GM23338 (cell line): ENCODE measurements at regions not wholly inside any gene's neighbourhood (a gene's known extent, or its start where the extent isn't known, plus 50 kb on each side); places are given as distances from the start of the nearest gene placed in this dataset.

Experiments used
- ATAC-seq: fragments of 200-7000 bp; cut with Tn5 transposase; 3 replicates; pipeline ENCODE4 v1.9.1; 2020
- DNase-seq: peaks from one replicate; pipeline ENCODE4 v3.0.0-alpha.2; 2015; ENCODE audit warnings: low spot score
- H2AFZ ChIP-seq: fragments of 200-600 bp; sonication (generic); 2 replicates; pipeline ENCODE4 v1.8.0; 2016; ENCODE audit warnings: antibody characterized with exemption, mild to moderate bottlenecking, moderate library complexity
- H3F3A ChIP-seq: fragments of 200-600 bp; sonication (generic); replicated peaks from 2 replicates; pipeline ENCODE4 v1.8.0; 2017; ENCODE audit warnings: antibody characterized with exemption, mixed run types, low read depth
- H3K27ac ChIP-seq: fragments of 200-600 bp; sonication (generic); 2 replicates; pipeline ENCODE4 v1.6.1; 2016; ENCODE audit warnings: low read depth
- H3K27me3 ChIP-seq: fragments of 200-600 bp; sonication (generic); 2 replicates; pipeline ENCODE4 v1.8.0; 2016; ENCODE audit warnings: mild to moderate bottlenecking, mixed run types, moderate library complexity; ENCODE audit not compliant: insufficient read depth
- H3K36me3 ChIP-seq: fragments of 200-600 bp; sonication (generic); 2 replicates; pipeline ENCODE4 v1.8.0; 2016; ENCODE audit warnings: mild to moderate bottlenecking; ENCODE audit not compliant: insufficient read depth
- H3K4me1 ChIP-seq: fragments of 200-600 bp; sonication (generic); 2 replicates; pipeline ENCODE4 v1.8.0; 2016; ENCODE audit warnings: mild to moderate bottlenecking, moderate library complexity; ENCODE audit not compliant: insufficient read depth
- H3K4me2 ChIP-seq: fragments of 200-600 bp; sonication (generic); 2 replicates; pipeline ENCODE4 v1.7.1; 2017; ENCODE audit warnings: mixed run types
- H3K4me3 ChIP-seq: fragments of 200-600 bp; sonication (generic); 2 replicates; pipeline ENCODE4 v1.6.1; 2016; ENCODE audit warnings: mixed run types
- H3K79me2 ChIP-seq: fragments of 200-600 bp; sonication (generic); replicated peaks from 2 replicates; pipeline ENCODE4 v1.8.0; 2017; ENCODE audit warnings: mild to moderate bottlenecking; ENCODE audit not compliant: insufficient read depth
- H3K9me2 ChIP-seq: fragments of 200-600 bp; sonication (generic); 2 replicates; pipeline ENCODE4 v1.8.0; 2017; ENCODE audit not compliant: insufficient read depth
- H4K20me1 ChIP-seq: fragments of 200-600 bp; sonication (generic); replicated peaks from 2 replicates; pipeline ENCODE4 v1.8.0; 2017; ENCODE audit warnings: mild to moderate bottlenecking; ENCODE audit not compliant: insufficient read depth
- H3K27ac Mint-ChIP-seq: 2 replicates; pipeline ENCODE4 v1.8.0; 2020; ENCODE audit warnings: inconsistent platforms, mild to moderate bottlenecking, moderate library complexity, mixed read lengths
- H3K27me3 Mint-ChIP-seq: 3 replicates; pipeline ENCODE4 v1.8.0; 2022; ENCODE audit warnings: low read depth, mild to moderate bottlenecking, moderate library complexity, mixed read lengths, inconsistent platforms; ENCODE audit not compliant: insufficient read depth, poor library complexity
- H3K36me3 Mint-ChIP-seq: 3 replicates; pipeline ENCODE4 v1.8.0; 2021; ENCODE audit warnings: low read depth, mild to moderate bottlenecking, inconsistent platforms, moderate library complexity, mixed read lengths
- H3K4me1 Mint-ChIP-seq: 3 replicates; pipeline ENCODE4 v1.8.0; 2020; ENCODE audit warnings: mild to moderate bottlenecking, inconsistent platforms, mixed read lengths
- H3K4me3 Mint-ChIP-seq: 3 replicates; pipeline ENCODE4 v1.8.0; 2021; ENCODE audit warnings: moderate library complexity, mild to moderate bottlenecking, inconsistent platforms, mixed read lengths
- H3K9me3 Mint-ChIP-seq: 3 replicates; pipeline ENCODE4 v1.8.0; 2020; ENCODE audit warnings: moderate library complexity, mild to moderate bottlenecking, inconsistent platforms, mixed read lengths
- POLR2AphosphoS5 ChIP-seq: IDR thresholded peaks from 2 replicates; pipeline ENCODE4 v1.6.1; 2016; ENCODE audit warnings: antibody characterized with exemption, low read depth
- STAT1 ChIP-seq: IDR thresholded peaks from one replicate; pipeline ENCODE4 v1.6.1; 2016; ENCODE audit warnings: antibody characterized with exemption; ENCODE audit not compliant: unreplicated experiment
- ZNF114 ChIP-seq: fragments of 250-450 bp; sonication (Bioruptor Pico); IDR thresholded peaks from 2 replicates; pipeline ENCODE4 v1.5.0; 2020; ENCODE audit warnings: mild to moderate bottlenecking, moderate library complexity
- ZNF331 ChIP-seq: fragments of 250-450 bp; sonication (Bioruptor Pico); IDR thresholded peaks from 2 replicates; pipeline ENCODE4 v1.5.0; 2020; ENCODE audit warnings: low read depth, mild to moderate bottlenecking, moderate library complexity
- TF ChIP-seq, protein P1 (sequence below): fragments of 250-450 bp; sonication (Bioruptor Pico); IDR thresholded peaks from 2 replicates; pipeline ENCODE4 v1.5.0; 2020; ENCODE audit warnings: mild to moderate bottlenecking, moderate library complexity
- TF ChIP-seq, protein P2 (sequence below): IDR thresholded peaks from one replicate; pipeline ENCODE4 v1.6.1; 2018; ENCODE audit warnings: antibody characterized with exemption; ENCODE audit not compliant: unreplicated experiment

DNA sequence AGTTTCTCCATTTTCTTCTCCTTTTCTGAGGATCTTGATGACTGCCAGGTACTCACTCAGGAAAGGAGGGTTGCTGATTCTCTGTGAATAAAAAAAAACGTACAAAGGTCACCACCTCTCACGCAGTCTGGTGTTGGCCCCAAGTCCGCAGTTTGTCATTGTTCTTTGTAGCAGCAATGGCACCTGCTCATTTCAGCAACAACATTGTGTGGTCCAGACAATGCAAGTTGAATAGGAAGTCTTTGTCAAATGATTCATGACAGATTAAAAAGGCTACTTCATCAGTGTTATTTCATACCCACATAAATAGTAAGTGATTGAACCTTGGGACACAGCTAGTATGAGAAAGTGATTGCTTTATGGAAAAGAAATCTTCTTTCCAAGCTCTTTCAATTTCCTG, 653.5 kb upstream of the MGMT start:
- Histone ChIP-seq H3K36me3 (no peaks in the 10 kb centered on the region), H3K79me2 (no peaks in the 10 kb centered on the region), H4K20me1 (no peaks in the 10 kb centered on the region), H2AFZ (no peak overlapping the region), H3K9me2 (peaks cover 6% of the 10 kb centered on the region; the same call in 1 of the 2 replicates), H3K4me2 (no peak overlapping the region), H3K27ac (no peak overlapping the region), H3K4me3 (no peak overlapping the region), H3F3A (no peaks in the 10 kb centered on the region), H3K4me1 (no peaks in the 10 kb centered on the region), H3K27me3 (no peaks in the 10 kb centered on the region)
- H3K4me1 Mint-ChIP-seq, result peaks cover 9% of the 10 kb centered on the region
- H3K27me3 Mint-ChIP-seq, result peaks cover 12% of the 10 kb centered on the region
- DNase-seq (no peak), ATAC-seq (no peak)
- H3K9me3 Mint-ChIP-seq, result no peaks in the 10 kb centered on the region
- TF ChIP-seq ZNF331 (CRISPR knock-in tag) (no peak), STAT1 (no peak), POLR2AphosphoS5 (no peak), ZNF114 (no peak)
- TF ChIP-seq, protein P1, sequence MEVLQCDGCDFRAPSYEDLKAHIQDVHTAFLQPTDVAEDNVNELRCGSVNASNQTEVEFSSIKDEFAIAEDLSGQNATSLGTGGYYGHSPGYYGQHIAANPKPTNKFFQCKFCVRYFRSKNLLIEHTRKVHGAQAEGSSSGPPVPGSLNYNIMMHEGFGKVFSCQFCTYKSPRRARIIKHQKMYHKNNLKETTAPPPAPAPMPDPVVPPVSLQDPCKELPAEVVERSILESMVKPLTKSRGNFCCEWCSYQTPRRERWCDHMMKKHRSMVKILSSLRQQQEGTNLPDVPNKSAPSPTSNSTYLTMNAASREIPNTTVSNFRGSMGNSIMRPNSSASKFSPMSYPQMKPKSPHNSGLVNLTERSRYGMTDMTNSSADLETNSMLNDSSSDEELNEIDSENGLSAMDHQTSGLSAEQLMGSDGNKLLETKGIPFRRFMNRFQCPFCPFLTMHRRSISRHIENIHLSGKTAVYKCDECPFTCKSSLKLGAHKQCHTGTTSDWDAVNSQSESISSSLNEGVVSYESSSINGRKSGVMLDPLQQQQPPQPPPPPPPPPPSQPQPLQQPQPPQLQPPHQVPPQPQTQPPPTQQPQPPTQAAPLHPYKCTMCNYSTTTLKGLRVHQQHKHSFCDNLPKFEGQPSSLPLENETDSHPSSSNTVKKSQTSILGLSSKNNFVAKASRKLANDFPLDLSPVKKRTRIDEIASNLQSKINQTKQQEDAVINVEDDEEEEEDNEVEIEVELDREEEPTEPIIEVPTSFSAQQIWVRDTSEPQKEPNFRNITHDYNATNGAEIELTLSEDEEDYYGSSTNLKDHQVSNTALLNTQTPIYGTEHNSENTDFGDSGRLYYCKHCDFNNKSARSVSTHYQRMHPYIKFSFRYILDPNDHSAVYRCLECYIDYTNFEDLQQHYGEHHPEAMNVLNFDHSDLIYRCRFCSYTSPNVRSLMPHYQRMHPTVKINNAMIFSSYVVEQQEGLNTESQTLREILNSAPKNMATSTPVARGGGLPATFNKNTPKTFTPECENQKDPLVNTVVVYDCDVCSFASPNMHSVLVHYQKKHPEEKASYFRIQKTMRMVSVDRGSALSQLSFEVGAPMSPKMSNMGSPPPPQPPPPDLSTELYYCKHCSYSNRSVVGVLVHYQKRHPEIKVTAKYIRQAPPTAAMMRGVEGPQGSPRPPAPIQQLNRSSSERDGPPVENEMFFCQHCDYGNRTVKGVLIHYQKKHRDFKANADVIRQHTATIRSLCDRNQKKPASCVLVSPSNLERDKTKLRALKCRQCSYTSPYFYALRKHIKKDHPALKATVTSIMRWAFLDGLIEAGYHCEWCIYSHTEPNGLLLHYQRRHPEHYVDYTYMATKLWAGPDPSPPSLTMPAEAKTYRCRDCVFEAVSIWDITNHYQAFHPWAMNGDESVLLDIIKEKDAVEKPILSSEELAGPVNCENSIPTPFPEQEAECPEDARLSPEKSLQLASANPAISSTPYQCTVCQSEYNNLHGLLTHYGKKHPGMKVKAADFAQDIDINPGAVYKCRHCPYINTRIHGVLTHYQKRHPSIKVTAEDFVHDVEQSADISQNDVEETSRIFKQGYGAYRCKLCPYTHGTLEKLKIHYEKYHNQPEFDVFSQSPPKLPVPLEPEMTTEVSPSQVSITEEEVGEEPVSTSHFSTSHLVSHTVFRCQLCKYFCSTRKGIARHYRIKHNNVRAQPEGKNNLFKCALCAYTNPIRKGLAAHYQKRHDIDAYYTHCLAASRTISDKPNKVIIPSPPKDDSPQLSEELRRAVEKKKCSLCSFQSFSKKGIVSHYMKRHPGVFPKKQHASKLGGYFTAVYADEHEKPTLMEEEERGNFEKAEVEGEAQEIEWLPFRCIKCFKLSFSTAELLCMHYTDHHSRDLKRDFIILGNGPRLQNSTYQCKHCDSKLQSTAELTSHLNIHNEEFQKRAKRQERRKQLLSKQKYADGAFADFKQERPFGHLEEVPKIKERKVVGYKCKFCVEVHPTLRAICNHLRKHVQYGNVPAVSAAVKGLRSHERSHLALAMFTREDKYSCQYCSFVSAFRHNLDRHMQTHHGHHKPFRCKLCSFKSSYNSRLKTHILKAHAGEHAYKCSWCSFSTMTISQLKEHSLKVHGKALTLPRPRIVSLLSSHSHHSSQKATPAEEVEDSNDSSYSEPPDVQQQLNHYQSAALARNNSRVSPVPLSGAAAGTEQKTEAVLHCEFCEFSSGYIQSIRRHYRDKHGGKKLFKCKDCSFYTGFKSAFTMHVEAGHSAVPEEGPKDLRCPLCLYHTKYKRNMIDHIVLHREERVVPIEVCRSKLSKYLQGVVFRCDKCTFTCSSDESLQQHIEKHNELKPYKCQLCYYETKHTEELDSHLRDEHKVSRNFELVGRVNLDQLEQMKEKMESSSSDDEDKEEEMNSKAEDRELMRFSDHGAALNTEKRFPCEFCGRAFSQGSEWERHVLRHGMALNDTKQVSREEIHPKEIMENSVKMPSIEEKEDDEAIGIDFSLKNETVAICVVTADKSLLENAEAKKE, result no peak
- TF ChIP-seq, protein P2, sequence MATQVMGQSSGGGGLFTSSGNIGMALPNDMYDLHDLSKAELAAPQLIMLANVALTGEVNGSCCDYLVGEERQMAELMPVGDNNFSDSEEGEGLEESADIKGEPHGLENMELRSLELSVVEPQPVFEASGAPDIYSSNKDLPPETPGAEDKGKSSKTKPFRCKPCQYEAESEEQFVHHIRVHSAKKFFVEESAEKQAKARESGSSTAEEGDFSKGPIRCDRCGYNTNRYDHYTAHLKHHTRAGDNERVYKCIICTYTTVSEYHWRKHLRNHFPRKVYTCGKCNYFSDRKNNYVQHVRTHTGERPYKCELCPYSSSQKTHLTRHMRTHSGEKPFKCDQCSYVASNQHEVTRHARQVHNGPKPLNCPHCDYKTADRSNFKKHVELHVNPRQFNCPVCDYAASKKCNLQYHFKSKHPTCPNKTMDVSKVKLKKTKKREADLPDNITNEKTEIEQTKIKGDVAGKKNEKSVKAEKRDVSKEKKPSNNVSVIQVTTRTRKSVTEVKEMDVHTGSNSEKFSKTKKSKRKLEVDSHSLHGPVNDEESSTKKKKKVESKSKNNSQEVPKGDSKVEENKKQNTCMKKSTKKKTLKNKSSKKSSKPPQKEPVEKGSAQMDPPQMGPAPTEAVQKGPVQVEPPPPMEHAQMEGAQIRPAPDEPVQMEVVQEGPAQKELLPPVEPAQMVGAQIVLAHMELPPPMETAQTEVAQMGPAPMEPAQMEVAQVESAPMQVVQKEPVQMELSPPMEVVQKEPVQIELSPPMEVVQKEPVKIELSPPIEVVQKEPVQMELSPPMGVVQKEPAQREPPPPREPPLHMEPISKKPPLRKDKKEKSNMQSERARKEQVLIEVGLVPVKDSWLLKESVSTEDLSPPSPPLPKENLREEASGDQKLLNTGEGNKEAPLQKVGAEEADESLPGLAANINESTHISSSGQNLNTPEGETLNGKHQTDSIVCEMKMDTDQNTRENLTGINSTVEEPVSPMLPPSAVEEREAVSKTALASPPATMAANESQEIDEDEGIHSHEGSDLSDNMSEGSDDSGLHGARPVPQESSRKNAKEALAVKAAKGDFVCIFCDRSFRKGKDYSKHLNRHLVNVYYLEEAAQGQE, result no peak
- no peak overlapping the region for H3K4me3 Mint-ChIP-seq
- H3K27ac Mint-ChIP-seq, result no peak overlapping the region
- H3K36me3 Mint-ChIP-seq, result no peaks in the 10 kb centered on the region
